Skeletal muscle tissue (tissue), 3 donors: ENCODE measurements at regions not wholly inside any gene's neighbourhood (a gene's known extent, or its start where the extent isn't known, plus 50 kb on each side); places are given as distances from the start of the nearest gene placed in this dataset.
"Not testable (repeated sequence)": the region's sequence is repeated elsewhere in the genome, so short reads cannot be mapped to it uniquely, and the experiment has no call there.

Experiments
- H3K27ac ChIP-seq: one replicate; pipeline ENCODE4 v1.7.0; 2013; ENCODE audit warnings: mild to moderate bottlenecking, low read depth, low read length, inconsistent platforms
- H3K27me3 ChIP-seq, 3 donors: one replicate each; pipeline ENCODE4 v1.7.0; 2013; ENCODE audit warnings: low read length in 3 of 3; ENCODE audit not compliant: control insufficient read depth in 3 of 3, insufficient read depth in 3 of 3
- H3K36me3 ChIP-seq, 3 donors: one replicate each; pipeline ENCODE4 v1.7.0; 2013; ENCODE audit warnings: low read length in 3 of 3; ENCODE audit not compliant: control insufficient read depth in 3 of 3, insufficient read depth in 3 of 3
- H3K4me1 ChIP-seq, 3 donors: one replicate each; pipeline ENCODE4 v1.7.0; 2013; ENCODE audit warnings: low read length in 3 of 3, mild to moderate bottlenecking in 3 of 3; ENCODE audit not compliant: control insufficient read depth in 3 of 3, insufficient read depth in 3 of 3
- H3K4me3 ChIP-seq, 3 donors: one replicate each; pipeline ENCODE4 v1.7.0; 2013; ENCODE audit warnings: low read length in 3 of 3
- H3K9ac ChIP-seq, 3 donors: one replicate each; pipeline ENCODE4 v1.7.0; 2013; ENCODE audit warnings: low read length in 3 of 3, mild to moderate bottlenecking in 3 of 3, moderate library complexity in 2 of 3, low read depth in 1 of 3
- H3K9me3 ChIP-seq, 3 donors: one replicate each; pipeline ENCODE4 v1.7.0; 2013; ENCODE audit warnings: low read length in 3 of 3; ENCODE audit not compliant: control insufficient read depth in 3 of 3
- donor health status: Osteomylitis.

- not testable (repeated sequence) for H3K36me3 ChIP-seq, H3K9me3 ChIP-seq, H3K4me1 ChIP-seq, H3K27ac ChIP-seq, H3K9ac ChIP-seq, H3K27me3 ChIP-seq, H3K4me3 ChIP-seq
Observed at GRCh38 chr4:23080171-23080570, 387.4 kb downstream of the GBA3 start.

GRCh38 chr4:23070848-23071570 is 378.3 kb downstream of the GBA3 start:
- no peaks in the 10 kb centered on the region for H3K4me1 ChIP-seq
- no peak overlapping the region for H3K4me3 ChIP-seq
- no peak overlapping the region for H3K27ac ChIP-seq
- no peaks in the 10 kb centered on the region for H3K27me3 ChIP-seq
- no peak overlapping the region for H3K9ac ChIP-seq
- H3K9me3 ChIP-seq = no peaks in the 10 kb centered on the region
- no peaks in the 10 kb centered on the region for H3K36me3 ChIP-seq

- no peak overlapping the region for H3K9ac ChIP-seq
- no peak overlapping the region for H3K4me3 ChIP-seq
- H3K36me3 ChIP-seq = no peaks in the 10 kb centered on the region
Observed at GRCh38 chr4:23068756-23069155, 376.0 kb downstream of the GBA3 start.

GRCh38 chr4:23068287-23068686 is 375.6 kb downstream of the GBA3 start:
- Histone ChIP-seq H3K4me3 (no peak overlapping the region), H3K27me3 (no peaks in the 10 kb centered on the region), H3K9ac (no peak overlapping the region), H3K4me1 (no peaks in the 10 kb centered on the region), H3K36me3 (no peaks in the 10 kb centered on the region), H3K9me3 (no peaks in the 10 kb centered on the region), H3K27ac (no peak overlapping the region)

More at GRCh38 chr4:23068756-23069155, 376.0 kb downstream of the GBA3 start:
- Histone ChIP-seq H3K9me3 (no peaks in the 10 kb centered on the region), H3K27me3 (no peaks in the 10 kb centered on the region), H3K4me1 (no peaks in the 10 kb centered on the region), H3K27ac (no peak overlapping the region)

DNA sequence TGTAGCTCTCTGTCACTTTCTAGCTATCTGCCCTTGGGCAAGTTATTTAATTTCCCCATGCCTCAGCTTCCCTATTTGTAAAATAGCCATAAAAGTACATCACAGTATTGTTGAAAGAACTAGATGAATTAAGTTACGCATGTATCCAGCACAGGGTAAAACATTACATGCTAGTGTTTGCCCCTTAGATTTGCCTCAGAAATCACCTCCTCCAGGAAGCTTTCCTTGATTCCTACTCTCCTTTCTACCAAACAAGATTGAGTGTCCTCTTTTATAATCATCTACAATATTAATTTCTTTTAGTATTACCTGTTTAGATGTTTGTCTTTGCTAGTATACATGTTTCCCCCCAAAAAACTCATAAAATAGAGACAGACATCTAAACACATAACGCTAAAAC is 369.5 kb downstream of the GBA3 start:
- Histone ChIP-seq H3K36me3 (no peaks in the 10 kb centered on the region), H3K4me3 (no peak overlapping the region), H3K27ac (no peak overlapping the region), H3K27me3 (no peaks in the 10 kb centered on the region), H3K9me3 (no peaks in the 10 kb centered on the region), H3K4me1 (no peaks in the 10 kb centered on the region), H3K9ac (no peak overlapping the region)

DNA sequence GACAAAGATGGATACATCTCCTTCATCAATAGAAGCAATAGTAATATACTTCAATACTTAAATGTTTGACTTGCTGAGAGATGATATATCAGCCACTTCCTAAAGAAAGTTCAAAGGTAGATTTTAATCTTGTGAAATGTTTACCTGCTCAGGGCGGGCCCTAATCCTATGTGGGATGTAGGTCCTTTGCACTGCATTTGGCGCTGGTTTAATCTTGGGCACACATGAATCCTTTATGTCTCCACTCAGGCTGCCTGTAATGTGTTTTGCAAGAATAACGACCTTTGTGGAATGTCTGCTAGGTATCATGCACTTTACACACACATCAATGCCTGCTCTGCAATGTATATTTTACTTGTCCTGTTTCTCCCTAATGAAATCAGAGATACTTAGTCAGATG is 368.7 kb downstream of the GBA3 start:
- no peaks in the 10 kb centered on the region for H3K4me1 ChIP-seq
- no peak overlapping the region for H3K27ac ChIP-seq
- no peaks in the 10 kb centered on the region for H3K27me3 ChIP-seq
- no peak overlapping the region for H3K9ac ChIP-seq
- H3K4me3 ChIP-seq = no peak overlapping the region
- no peaks in the 10 kb centered on the region for H3K9me3 ChIP-seq
- H3K36me3 ChIP-seq = no peaks in the 10 kb centered on the region

DNA sequence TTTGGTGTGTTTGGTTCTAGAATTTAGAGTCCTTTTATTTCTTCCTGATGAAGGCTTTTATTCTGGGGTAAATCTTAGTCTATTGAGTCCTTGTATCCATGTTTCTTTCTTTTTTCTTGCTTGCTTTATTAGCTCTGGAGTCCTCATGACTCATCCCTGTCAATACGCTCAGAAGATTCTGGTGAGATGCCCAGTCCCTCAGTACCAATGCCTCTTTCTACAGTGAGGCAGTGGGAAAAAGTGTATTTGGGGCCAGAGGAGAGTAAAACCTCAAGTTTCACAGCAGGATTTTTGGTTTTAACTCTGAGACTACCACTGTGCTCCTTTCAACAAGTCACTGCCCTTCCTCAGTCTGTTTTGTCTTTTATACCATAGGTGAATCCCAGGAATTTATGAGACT is 368.0 kb downstream of the GBA3 start:
- Histone ChIP-seq H3K36me3 (no peaks in the 10 kb centered on the region), H3K4me1 (no peaks in the 10 kb centered on the region), H3K27me3 (no peaks in the 10 kb centered on the region), H3K9me3 (no peaks in the 10 kb centered on the region), H3K27ac (no peak overlapping the region), H3K9ac (no peak overlapping the region), H3K4me3 (no peak overlapping the region)

DNA sequence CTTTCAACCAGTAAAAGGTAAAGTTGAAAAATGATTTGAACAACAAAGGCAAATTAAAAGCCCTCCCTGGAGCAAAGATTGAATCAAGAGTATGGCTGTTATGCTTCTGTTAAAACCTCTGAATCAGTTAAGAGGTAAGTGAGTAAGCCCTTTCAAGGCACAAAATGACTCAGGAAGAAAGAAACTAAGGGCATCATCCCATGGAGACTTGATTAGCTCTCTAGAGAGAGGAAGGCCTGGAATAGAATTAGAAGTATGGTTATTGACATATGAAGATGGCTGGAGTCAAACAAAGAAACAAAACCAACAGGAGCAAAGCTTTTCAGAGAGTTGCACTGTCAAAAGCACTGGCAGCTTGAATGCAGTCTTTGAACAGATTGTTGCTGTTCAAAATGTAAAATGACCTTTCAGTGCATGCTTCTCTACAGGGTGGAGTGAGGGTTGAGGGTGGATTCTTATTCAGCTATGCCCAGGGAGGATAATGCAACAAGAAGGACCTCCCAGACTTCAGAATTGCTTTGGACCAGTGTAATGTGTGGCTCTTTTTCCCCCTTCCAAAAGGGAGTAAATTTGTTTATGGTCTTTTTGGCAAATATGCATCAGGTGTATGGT is 365.5 kb downstream of the GBA3 start:
- H3K9me3 ChIP-seq = no peaks in the 10 kb centered on the region
- H3K4me1 ChIP-seq = no peaks in the 10 kb centered on the region
- no peaks in the 10 kb centered on the region for H3K36me3 ChIP-seq
- no peak overlapping the region for H3K27ac ChIP-seq
- H3K4me3 ChIP-seq = no peak overlapping the region
- H3K9ac ChIP-seq = no peak overlapping the region
- no peaks in the 10 kb centered on the region for H3K27me3 ChIP-seq

DNA sequence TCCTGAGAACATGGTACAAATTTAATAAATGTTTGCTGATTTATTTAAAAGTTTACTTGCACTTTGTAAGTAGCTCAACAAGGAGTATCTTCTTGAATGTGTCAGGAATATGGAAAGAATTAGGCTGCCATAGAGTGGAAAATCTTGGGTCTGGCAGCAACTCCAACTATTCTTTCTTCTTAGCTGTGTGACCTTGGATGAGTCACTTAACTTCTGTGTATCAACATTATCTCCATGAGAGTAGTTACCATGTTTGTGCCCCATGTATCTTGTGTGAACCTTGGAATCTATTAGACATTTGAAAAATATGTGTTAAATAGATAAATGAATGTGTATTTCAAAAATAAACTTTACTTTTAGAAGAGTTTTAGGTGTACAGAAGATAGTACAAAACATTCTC is 348.8 kb downstream of the GBA3 start:
- Histone ChIP-seq H3K27ac (no peak overlapping the region), H3K9ac (no peak overlapping the region), H3K9me3 (no peaks in the 10 kb centered on the region), H3K36me3 (no peaks in the 10 kb centered on the region), H3K27me3 (no peaks in the 10 kb centered on the region), H3K4me3 (no peak overlapping the region), H3K4me1 (no peaks in the 10 kb centered on the region)

- H3K9ac ChIP-seq = no peak overlapping the region
- H3K4me3 ChIP-seq = no peak overlapping the region
- no peak overlapping the region for H3K27ac ChIP-seq
- H3K27me3 ChIP-seq = no peaks in the 10 kb centered on the region
- no peaks in the 10 kb centered on the region for H3K9me3 ChIP-seq
- H3K36me3 ChIP-seq = no peaks in the 10 kb centered on the region
- H3K4me1 ChIP-seq = no peaks in the 10 kb centered on the region
Observed at GRCh38 chr4:23040539-23040938, 347.8 kb downstream of the GBA3 start.
